HG03139 (cell line): ENCODE measurements at regions not wholly inside any gene's neighbourhood (a gene's known extent, or its start where the extent isn't known, plus 50 kb on each side); places are given as distances from the start of the nearest gene placed in this dataset.
"Not testable (repeated sequence)": the region's sequence is repeated elsewhere in the genome, so short reads cannot be mapped to it uniquely, and the experiment has no call there.

Experiments
- ATAC-seq: cut with Tn5 transposase; IDR thresholded peaks from one replicate; pipeline ENCODE4 v1.9.1; 2021; ENCODE audit not compliant: unreplicated experiment

GRCh38 chr2:194343167-194343566, 1313.9 kb upstream of the SLC39A10 start:
- no peak for ATAC-seq

DNA sequence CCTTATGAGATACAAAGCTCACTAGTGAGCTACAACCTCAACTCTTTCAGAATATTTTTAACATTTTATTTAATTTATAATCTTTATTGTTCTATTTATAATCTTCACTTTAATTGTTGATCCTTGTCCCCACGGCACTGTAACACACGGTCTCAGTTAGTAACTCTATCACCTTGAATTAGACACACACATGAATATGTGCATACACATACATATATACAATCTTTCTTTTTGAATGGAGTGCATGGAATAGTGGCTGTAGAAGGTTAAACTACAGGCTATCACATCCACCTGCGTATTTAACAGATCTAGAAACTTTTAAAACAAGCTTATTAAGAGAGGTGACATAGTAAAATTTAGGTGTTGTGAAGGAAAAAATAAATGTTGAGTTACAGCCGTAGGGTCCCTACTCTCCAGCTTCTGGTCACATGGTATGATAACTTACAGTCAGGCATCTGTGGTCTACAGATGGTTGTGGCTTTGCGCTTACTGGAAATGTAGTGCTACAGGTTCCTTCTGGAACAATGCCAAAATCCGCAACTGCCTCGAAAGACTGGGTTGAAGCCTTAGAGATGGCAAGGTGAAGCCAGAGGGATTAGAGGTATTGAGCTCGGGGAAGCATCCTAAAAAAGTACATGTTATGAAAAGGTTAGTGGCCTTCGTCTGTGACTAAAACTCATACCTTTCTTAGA, 1324.1 kb upstream of the SLC39A10 start:
- no peak for ATAC-seq

DNA sequence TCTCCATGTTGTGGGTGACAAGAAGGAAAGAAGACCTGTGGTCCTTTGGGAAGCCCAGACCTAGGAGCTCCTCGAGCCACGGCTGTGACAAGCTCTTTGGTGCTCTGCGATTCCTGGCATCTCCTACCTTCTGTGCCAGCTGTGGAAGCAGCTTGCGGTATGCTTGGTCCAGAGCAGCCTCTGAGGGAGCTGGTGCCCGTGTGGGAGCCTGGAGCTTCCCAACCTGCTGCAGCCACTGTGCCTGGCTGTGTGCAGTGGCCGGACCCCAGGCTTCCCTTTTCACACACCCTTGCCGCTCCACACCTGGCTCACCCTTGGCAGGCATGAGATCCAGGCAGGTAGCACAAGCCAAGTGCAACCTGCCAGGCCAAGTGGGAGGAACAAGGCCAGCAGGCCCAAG, 1328.6 kb upstream of the SLC39A10 start:
- ATAC-seq = no peak

GRCh38 chr2:194327196-194327888, 1329.7 kb upstream of the SLC39A10 start:
- ATAC-seq = no peak

DNA sequence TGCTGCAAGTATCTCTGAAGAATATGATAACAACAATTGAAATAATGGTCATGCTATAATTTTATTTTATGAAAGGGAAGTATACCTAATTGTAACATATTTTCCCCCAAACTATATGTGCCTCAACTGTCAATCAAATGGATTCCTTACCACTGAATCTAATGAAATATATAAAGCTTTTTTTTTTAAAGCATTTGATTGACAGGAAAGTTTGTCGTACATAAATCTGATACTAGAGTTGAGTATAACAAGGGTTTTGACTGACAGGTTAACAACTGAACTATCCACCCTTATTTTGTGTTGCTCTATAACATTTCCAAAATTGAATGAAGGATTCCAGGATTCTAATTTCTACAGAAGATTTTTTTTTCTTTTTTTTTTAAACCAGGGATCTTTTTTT, 1333.3 kb upstream of the SLC39A10 start:
- no peak for ATAC-seq

DNA sequence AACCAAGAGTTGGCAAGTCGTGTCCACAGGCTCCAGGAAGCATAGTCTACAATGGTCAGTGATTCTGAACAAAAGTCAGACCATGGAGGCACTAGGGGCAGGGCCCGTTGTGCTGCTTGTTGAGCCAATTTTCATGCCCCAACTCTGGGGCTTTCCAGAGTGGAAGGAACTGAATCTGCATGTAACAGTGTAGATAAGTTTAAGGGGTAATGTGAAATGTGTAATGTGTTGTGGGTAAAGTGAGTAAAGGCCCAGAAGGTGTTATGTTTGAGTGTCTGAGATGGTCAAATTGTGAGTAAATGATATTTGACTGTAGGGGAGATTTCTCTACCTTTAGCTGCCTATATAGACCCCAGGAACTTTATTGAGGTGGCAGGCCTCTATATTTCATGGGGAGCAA, 1336.5 kb upstream of the SLC39A10 start:
- no peak for ATAC-seq

- ATAC-seq = peak; percentile 69
Measured at GRCh38 chr2:194319222-194319992, 1337.6 kb upstream of the SLC39A10 start.

DNA sequence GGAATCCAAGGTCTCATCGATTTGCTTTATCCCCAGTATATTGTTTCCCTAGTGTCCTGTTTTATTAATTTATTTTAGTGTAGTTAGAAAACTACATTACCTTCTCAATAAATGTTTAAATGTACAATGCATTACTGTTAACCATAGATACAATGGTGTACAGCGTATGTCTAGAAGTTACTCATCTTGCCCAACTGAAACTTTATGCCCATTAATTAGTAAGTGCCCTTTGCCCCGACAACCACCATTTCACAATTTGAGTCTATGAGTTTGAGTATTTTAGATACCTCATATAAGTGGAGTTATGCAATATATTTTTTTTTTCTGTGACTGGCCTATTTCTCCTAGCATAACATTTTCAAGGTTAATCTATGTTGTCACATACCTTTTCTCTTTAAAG, 1343.0 kb upstream of the SLC39A10 start:
- ATAC-seq = no peak

GRCh38 chr2:194304191-194304590, 1352.8 kb upstream of the SLC39A10 start:
- ATAC-seq = no peak

DNA sequence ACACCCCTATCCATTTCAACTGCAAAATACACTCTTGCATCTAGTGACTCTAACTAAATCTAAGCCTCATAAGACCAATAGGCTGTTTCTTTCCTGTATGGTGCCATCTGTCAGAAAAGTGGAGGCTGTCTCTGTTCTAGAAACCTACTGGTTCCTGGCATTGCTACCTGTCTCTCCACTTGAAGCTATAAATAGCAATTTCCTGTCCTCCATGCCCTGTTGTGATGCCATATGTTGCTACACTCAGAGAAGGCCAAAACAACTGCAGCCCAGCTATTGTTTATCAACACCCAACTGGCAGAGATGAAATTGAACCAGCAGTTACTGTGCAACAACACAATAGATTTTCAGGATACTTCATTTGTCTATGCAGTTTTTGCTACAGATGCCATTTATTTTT, 1355.1 kb upstream of the SLC39A10 start:
- no peak for ATAC-seq

- no peak for ATAC-seq
Measured at GRCh38 chr2:194294156-194294555, 1362.9 kb upstream of the SLC39A10 start.

- no peak for ATAC-seq
Measured at GRCh38 chr2:194291104-194291503, 1365.9 kb upstream of the SLC39A10 start.

- ATAC-seq = no peak
Measured at GRCh38 chr2:194289712-194290346, 1367.2 kb upstream of the SLC39A10 start.

DNA sequence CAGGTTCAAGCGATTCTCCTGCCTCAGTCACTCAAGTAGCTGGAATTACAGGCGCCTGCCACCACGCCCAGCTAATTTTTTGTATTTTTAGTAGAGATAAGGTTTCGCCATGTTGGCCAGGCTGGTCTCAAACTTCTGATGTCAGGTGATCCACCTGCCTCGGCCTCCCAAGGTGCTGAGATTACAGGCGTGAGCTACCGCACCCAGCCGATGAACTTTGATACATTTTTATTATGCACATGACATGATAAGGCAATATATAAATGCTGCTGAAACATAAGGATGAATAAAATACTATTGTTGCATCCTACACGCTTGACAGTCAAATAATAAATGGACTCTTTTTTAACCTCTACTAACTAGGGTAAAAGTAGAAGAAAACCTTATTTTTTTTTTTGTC, 1380.4 kb upstream of the SLC39A10 start:
- not testable (repeated sequence) for ATAC-seq

- ATAC-seq = no peak
Measured at GRCh38 chr2:194271293-194271961, 1385.6 kb upstream of the SLC39A10 start.

GRCh38 chr2:194270648-194271047, 1386.4 kb upstream of the SLC39A10 start:
- ATAC-seq = no peak

DNA sequence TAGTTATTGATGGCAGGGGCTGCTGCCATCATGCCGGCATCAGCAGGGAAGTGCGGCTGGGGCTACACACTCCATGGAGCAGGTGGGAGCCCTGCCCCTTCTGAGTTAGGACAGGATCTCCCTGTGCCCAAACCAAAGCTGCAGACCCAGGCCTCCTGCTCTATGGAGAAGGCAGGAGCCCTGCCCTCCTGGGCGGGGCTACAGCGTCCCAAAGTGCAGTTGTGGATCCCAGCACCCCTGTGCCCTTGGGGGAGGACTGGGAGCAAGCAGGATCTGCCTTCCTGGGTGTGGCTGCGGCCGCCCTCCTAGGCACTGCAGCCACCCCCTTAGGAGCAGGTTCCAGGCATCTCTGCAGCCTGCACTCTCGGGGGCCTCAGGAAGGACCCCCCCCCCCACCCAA, 1392.4 kb upstream of the SLC39A10 start:
- no peak for ATAC-seq

DNA sequence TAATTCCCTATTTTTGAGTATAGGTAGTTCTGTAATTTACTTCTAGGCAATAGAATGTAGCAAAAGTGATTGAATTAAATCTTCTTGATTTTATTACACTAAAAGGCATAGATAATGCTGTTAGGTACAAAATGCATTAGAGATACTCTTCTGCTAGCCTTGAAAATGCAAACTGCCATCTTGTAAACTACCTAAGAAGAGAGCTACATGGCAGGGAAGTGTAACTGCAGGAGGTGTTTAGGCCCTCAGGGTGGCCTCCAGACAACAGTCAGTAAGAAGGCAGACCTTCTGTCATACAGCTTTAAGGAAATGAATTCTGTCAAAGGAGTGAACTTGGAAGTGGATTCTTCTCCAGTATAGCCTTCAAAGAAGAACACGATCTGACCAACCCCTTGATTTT, 1396.8 kb upstream of the SLC39A10 start:
- ATAC-seq = no peak

- no peak for ATAC-seq
Measured at GRCh38 chr2:194257095-194257494, 1399.9 kb upstream of the SLC39A10 start.

- ATAC-seq = no peak
Measured at GRCh38 chr2:194253528-194254259, 1403.3 kb upstream of the SLC39A10 start.
